ENCODE measurements at regions not wholly inside any gene's neighbourhood (a gene's known extent, or its start where the extent isn't known, plus 50 kb on each side); places are given as distances from the start of the nearest gene placed in this dataset.
"Not testable (repeated sequence)": the region's sequence is repeated elsewhere in the genome, so short reads cannot be mapped to it uniquely, and the experiment has no call there.

- DNase-seq (ENCODE audit: low read depth in 2 of 2): no peak
These were observed 98.6 kb downstream of the NAV1 start for GRCh38 chr1:201637282-201638079.

- DNase-seq (ENCODE audit: low read depth in 2 of 2): no peak
These were observed 100.5 kb downstream of the NAV1 start for GRCh38 chr1:201639391-201639790.

- no peak for DNase-seq (ENCODE audit: low read depth in 2 of 2)
These were observed 100.9 kb downstream of the NAV1 start for GRCh38 chr1:201639826-201640225.

GRCh38 chr1:201640624-201641023 is 101.7 kb downstream of the NAV1 start:
- DNase-seq (ENCODE audit: low read depth in 2 of 2): no peak

- no peak for DNase-seq (ENCODE audit: low read depth in 2 of 2)
These were observed 102.8 kb downstream of the NAV1 start for GRCh38 chr1:201641524-201642253.

- DNase-seq (ENCODE audit: low read depth in 2 of 2): no peak
These were observed 104.8 kb downstream of the NAV1 start for GRCh38 chr1:201643835-201644104.

- no peak for DNase-seq (ENCODE audit: low read depth in 2 of 2)
These were observed 105.3 kb downstream of the NAV1 start for GRCh38 chr1:201644197-201644596.

- DNase-seq (ENCODE audit: low read depth in 2 of 2): not testable (repeated sequence)
These were observed 106.1 kb downstream of the NAV1 start for GRCh38 chr1:201645000-201645399.

- DNase-seq (ENCODE audit: low read depth in 2 of 2): no peak
These were observed 107.0 kb downstream of the NAV1 start for GRCh38 chr1:201645956-201646355.

GRCh38 chr1:201646411-201647022 is 107.6 kb downstream of the NAV1 start:
- no peak for DNase-seq (ENCODE audit: low read depth in 2 of 2)

- DNase-seq (ENCODE audit: low read depth in 2 of 2): no peak
These were observed 108.2 kb downstream of the NAV1 start for GRCh38 chr1:201647094-201647493.

- no peak for DNase-seq (ENCODE audit: low read depth in 2 of 2)
These were observed 108.8 kb downstream of the NAV1 start for GRCh38 chr1:201647722-201648065.

- peak in 1 of 2 donors; percentile 2 for DNase-seq (ENCODE audit: low read depth in 2 of 2)
These were observed 109.4 kb downstream of the NAV1 start for GRCh38 chr1:201648066-201648906.

GRCh38 chr1:201648907-201649721 is 110.2 kb downstream of the NAV1 start:
- no peak for DNase-seq (ENCODE audit: low read depth in 2 of 2)

- no peak for DNase-seq (ENCODE audit: low read depth in 2 of 2)
These were observed 111.1 kb downstream of the NAV1 start for GRCh38 chr1:201649761-201650622.

GRCh38 chr1:201650623-201650933 is 111.7 kb downstream of the NAV1 start:
- no peak for DNase-seq (ENCODE audit: low read depth in 2 of 2)

- no peak for DNase-seq (ENCODE audit: low read depth in 2 of 2)
These were observed 113.3 kb downstream of the NAV1 start for GRCh38 chr1:201652181-201652580.

- DNase-seq (ENCODE audit: low read depth in 2 of 2): no peak
These were observed 114.3 kb downstream of the NAV1 start for GRCh38 chr1:201653233-201653632.

GRCh38 chr1:201653883-201654282 is 115.0 kb downstream of the NAV1 start:
- no peak for DNase-seq (ENCODE audit: low read depth in 2 of 2)

- DNase-seq (ENCODE audit: low read depth in 2 of 2): no peak
These were observed 116.3 kb downstream of the NAV1 start for GRCh38 chr1:201655243-201655642.

GRCh38 chr1:201655910-201656309 is 117.0 kb downstream of the NAV1 start:
- no peak for DNase-seq (ENCODE audit: low read depth in 2 of 2)

Measured in stimulated activated CD4-positive, alpha-beta T cell treated with anti-CD3 and anti-CD28 coated beads, Interleukin-4, amount 100 ng/mL, for 48 hours (primary cell).